ENCODE measurements at regions not wholly inside any gene's neighbourhood (a gene's known extent, or its start where the extent isn't known, plus 50 kb on each side); places are given as distances from the start of the nearest gene placed in this dataset.

- H3K27me3 Mint-ChIP-seq, result no peaks in the 10 kb centered on the region
- no peaks in the 10 kb centered on the region for H3K36me3 Mint-ChIP-seq (ENCODE audit: low read depth)
- no peak for DNase-seq
- no peak overlapping the region for H3K4me3 Mint-ChIP-seq
- no peak overlapping the region for H3K27ac Mint-ChIP-seq
- no peaks in the 10 kb centered on the region for H3K9me3 Mint-ChIP-seq
- no peaks in the 10 kb centered on the region for H3K4me1 Mint-ChIP-seq
- intact Hi-C loops (cut with micrococcal nuclease), result no loop called here
These were observed 250.8 kb downstream of the TMEM182 start for GRCh38 chr2:103012590-103012989.

GRCh38 chr2:103025056-103025455 lies 263.2 kb downstream of the TMEM182 start:
- Mint-ChIP-seq H3K4me3 (no peak overlapping the region), H3K27ac (no peak overlapping the region), H3K9me3 (no peaks in the 10 kb centered on the region), H3K27me3 (no peaks in the 10 kb centered on the region), H3K36me3 (ENCODE audit: low read depth) (no peaks in the 10 kb centered on the region), H3K4me1 (no peaks in the 10 kb centered on the region)
- intact Hi-C loops (cut with micrococcal nuclease), result no loop called here
- DNase-seq, result no peak

DNA sequence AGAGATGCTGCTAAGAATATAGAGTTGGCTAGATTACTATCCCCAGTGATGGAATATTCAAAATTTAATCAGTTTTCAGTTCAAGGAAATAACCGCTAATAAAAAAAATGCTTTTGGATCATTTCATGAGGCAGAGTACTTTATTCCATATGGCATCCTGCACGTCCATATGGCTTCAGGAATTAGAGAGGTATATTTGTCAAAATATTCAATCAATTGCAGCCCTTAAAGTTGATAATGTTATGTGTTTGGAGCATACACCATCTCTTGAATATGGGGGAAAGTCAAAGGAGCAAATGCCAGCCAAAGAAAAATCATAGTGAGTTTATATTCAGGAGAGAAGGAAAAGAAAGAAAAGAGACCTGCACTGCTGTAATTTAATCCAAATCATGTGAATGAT lies 266.4 kb downstream of the TMEM182 start:
- intact Hi-C loops (cut with micrococcal nuclease), result no loop called here
- DNase-seq, result no peak
- no peaks in the 10 kb centered on the region for H3K36me3 Mint-ChIP-seq (ENCODE audit: low read depth)
- H3K27me3 Mint-ChIP-seq, result no peaks in the 10 kb centered on the region
- H3K4me1 Mint-ChIP-seq, result no peaks in the 10 kb centered on the region
- no peak overlapping the region for H3K27ac Mint-ChIP-seq
- no peaks in the 10 kb centered on the region for H3K9me3 Mint-ChIP-seq
- H3K4me3 Mint-ChIP-seq, result no peak overlapping the region
